Retinal pigment epithelial cell (primary cell): ENCODE measurements at regions not wholly inside any gene's neighbourhood (a gene's known extent, or its start where the extent isn't known, plus 50 kb on each side); places are given as distances from the start of the nearest gene placed in this dataset.

Experiments
- DNase-seq: peaks from one replicate; pipeline ENCODE4 v3.0.0-alpha.2; 2010; ENCODE audit warnings: low read depth
- H3K4me3 ChIP-seq: 2 replicates; pipeline ENCODE4 v1.5.1; 2011; ENCODE audit warnings: mild to moderate bottlenecking, low read length, control low read depth, moderate library complexity
- TF ChIP-seq, protein P1 (sequence below): conservative IDR thresholded peaks from 2 replicates; pipeline ENCODE4 v1.5.1; 2011; ENCODE audit warnings: low read depth, low read length, control low read depth, inconsistent platforms

- H3K4me3 ChIP-seq, result no peak overlapping the region
- no peak for DNase-seq
- TF ChIP-seq, protein P1, sequence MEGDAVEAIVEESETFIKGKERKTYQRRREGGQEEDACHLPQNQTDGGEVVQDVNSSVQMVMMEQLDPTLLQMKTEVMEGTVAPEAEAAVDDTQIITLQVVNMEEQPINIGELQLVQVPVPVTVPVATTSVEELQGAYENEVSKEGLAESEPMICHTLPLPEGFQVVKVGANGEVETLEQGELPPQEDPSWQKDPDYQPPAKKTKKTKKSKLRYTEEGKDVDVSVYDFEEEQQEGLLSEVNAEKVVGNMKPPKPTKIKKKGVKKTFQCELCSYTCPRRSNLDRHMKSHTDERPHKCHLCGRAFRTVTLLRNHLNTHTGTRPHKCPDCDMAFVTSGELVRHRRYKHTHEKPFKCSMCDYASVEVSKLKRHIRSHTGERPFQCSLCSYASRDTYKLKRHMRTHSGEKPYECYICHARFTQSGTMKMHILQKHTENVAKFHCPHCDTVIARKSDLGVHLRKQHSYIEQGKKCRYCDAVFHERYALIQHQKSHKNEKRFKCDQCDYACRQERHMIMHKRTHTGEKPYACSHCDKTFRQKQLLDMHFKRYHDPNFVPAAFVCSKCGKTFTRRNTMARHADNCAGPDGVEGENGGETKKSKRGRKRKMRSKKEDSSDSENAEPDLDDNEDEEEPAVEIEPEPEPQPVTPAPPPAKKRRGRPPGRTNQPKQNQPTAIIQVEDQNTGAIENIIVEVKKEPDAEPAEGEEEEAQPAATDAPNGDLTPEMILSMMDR, result no peak
These were observed 125.0 kb upstream of the LIPC start for GRCh38 chr15:58306591-58307312.

DNA sequence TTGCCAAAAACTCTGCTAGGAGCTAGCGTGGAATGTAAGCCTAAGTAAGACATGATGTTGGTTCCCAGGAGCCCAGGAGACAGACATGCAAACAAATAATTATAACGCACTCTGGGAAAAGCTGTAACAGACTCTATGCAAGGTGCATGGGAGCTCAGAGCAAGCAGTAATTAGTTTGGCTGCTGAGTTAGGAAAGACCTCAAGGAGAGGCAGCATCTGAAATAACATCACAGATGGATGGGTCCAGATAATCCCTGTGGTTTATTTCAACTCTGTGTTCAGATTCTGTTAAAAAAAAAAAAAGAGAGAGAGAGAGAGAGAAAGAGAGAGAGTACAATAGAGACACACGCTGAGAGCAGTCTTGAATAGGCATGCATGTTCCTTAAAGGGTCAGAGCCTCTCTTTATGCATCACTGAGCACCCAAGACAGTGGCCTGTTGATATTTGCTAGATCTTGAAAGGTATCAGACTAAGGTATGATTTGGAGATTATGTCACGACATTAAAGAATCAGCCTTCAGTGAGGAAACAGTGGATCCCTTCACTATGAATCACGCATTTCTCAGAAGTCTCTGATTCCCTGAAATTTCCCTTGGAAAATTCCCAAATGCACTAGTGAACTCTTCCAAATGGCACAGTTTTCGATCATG is 124.4 kb upstream of the LIPC start:
- TF ChIP-seq, protein P1, result no peak
- H3K4me3 ChIP-seq, result no peak overlapping the region
- peak; percentile 43 for DNase-seq

GRCh38 chr15:58308742-58309355 is 122.9 kb upstream of the LIPC start:
- no peak overlapping the region for H3K4me3 ChIP-seq
- TF ChIP-seq, protein P1, result no peak
- DNase-seq, result no peak

- TF ChIP-seq, protein P1, result no peak
- H3K4me3 ChIP-seq, result no peak overlapping the region
- no peak for DNase-seq
These were observed 121.5 kb upstream of the LIPC start for GRCh38 chr15:58309963-58310928.

- DNase-seq, result no peak
- H3K4me3 ChIP-seq, result no peak overlapping the region
- TF ChIP-seq, protein P1, result no peak
These were observed 120.2 kb upstream of the LIPC start for GRCh38 chr15:58311556-58311955.

DNA sequence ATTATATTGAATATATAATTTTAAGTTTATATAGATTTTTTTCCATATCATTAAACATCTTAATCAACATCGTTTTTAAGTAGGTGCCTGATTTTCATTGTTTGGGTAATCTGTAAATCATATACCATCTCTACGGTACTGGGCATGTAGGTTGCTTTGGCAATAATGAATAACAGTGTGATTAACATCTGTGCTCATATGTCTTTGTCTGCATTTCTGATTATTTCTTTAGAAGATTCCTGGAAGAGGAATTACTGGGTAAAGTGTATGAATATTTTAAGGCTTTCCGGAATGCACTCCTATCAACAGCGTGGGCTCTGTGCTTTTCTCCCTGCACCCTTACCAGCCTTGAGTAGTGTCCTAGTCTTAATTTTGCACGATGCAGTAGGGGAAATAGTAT is 119.8 kb upstream of the LIPC start:
- H3K4me3 ChIP-seq, result no peak overlapping the region
- TF ChIP-seq, protein P1, result no peak
- no peak for DNase-seq
